ENCODE measurements at regions not wholly inside any gene's neighbourhood (a gene's known extent, or its start where the extent isn't known, plus 50 kb on each side); places are given as distances from the start of the nearest gene placed in this dataset.
"Not testable (repeated sequence)": the region's sequence is repeated elsewhere in the genome, so short reads cannot be mapped to it uniquely, and the experiment has no call there.

GRCh38 chr14:66031981-66032380, 454.2 kb upstream of the CCDC196 start:
- not testable (repeated sequence) for DNase-seq

- no peak for DNase-seq
Measured at GRCh38 chr14:66032800-66033199, 453.4 kb upstream of the CCDC196 start.

- DNase-seq: no peak
Measured at GRCh38 chr14:66036547-66036946, 449.6 kb upstream of the CCDC196 start.

- DNase-seq: no peak
Measured at GRCh38 chr14:66037361-66037760, 448.8 kb upstream of the CCDC196 start.

- no peak for DNase-seq
Measured at GRCh38 chr14:66038212-66038611, 448.0 kb upstream of the CCDC196 start.

GRCh38 chr14:66038618-66039017, 447.6 kb upstream of the CCDC196 start:
- DNase-seq: no peak

- DNase-seq: no peak
Measured at GRCh38 chr14:66039495-66039894, 446.7 kb upstream of the CCDC196 start.

GRCh38 chr14:66041582-66041981, 444.6 kb upstream of the CCDC196 start:
- DNase-seq: no peak

GRCh38 chr14:66043921-66044320, 442.2 kb upstream of the CCDC196 start:
- no peak for DNase-seq

- no peak for DNase-seq
Measured at GRCh38 chr14:66045572-66046021, 440.6 kb upstream of the CCDC196 start.

- DNase-seq: no peak
Measured at GRCh38 chr14:66046035-66046434, 440.1 kb upstream of the CCDC196 start.

GRCh38 chr14:66046591-66046990, 439.6 kb upstream of the CCDC196 start:
- DNase-seq: no peak

GRCh38 chr14:66056268-66056907, 429.8 kb upstream of the CCDC196 start:
- DNase-seq: no peak

GRCh38 chr14:66056926-66057552, 429.1 kb upstream of the CCDC196 start:
- DNase-seq: no peak

- DNase-seq: no peak
Measured at GRCh38 chr14:66065188-66065587, 421.0 kb upstream of the CCDC196 start.

GRCh38 chr14:66066981-66067776, 419.0 kb upstream of the CCDC196 start:
- DNase-seq: no peak

GRCh38 chr14:66069036-66069435, 417.1 kb upstream of the CCDC196 start:
- no peak for DNase-seq

GRCh38 chr14:66069830-66070541, 416.2 kb upstream of the CCDC196 start:
- DNase-seq: no peak

- peak; percentile 81 for DNase-seq
Measured at GRCh38 chr14:66070542-66071319, 415.4 kb upstream of the CCDC196 start.

- DNase-seq: no peak
Measured at GRCh38 chr14:66072190-66073084, 413.7 kb upstream of the CCDC196 start.

- DNase-seq: no peak
Measured at GRCh38 chr14:66074537-66074936, 411.6 kb upstream of the CCDC196 start.

Measured in activated T-cell treated with anti-CD3 and anti-CD28 coated beads, Interleukin-2, amount 50 U/mL, for 48 hours (primary cell).